Middle frontal gyrus (tissue), 1 donor: ENCODE measurements at regions not wholly inside any gene's neighbourhood (a gene's known extent, or its start where the extent isn't known, plus 50 kb on each side); places are given as distances from the start of the nearest gene placed in this dataset.
A peak's percentile ranks its signal among the peaks of the same experiment; 100 is the strongest.

ENCODE experiments used
- DNase-seq: peaks from one replicate; pipeline ENCODE4 v3.0.0-alpha.2; 2015; ENCODE audit warnings: low spot score; ENCODE audit errors: extremely low spot score

DNA sequence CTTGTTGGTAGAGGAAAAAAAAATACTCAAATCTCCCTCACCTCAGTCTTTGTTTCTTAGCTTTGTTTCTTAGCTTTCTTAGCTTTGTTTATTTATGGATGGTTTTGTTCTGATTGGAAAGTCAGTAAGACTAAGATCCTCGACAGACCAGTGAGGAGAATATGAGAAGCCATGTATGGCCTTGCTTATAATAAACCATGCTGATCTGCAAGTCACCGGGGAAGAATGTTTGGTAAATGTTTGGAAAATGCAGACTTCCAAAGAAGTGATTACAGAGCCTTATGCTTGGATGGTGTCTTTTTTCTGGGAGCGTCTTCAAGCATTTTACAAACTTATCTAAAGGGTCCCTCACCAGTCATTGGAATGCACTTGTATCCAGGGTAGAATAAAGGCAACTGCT, 90.1 kb upstream of the NOCT start:
- DNase-seq: no peak

GRCh38 chr4:138919094-138919936, 96.3 kb upstream of the NOCT start:
- DNase-seq: peak; percentile 73

DNA sequence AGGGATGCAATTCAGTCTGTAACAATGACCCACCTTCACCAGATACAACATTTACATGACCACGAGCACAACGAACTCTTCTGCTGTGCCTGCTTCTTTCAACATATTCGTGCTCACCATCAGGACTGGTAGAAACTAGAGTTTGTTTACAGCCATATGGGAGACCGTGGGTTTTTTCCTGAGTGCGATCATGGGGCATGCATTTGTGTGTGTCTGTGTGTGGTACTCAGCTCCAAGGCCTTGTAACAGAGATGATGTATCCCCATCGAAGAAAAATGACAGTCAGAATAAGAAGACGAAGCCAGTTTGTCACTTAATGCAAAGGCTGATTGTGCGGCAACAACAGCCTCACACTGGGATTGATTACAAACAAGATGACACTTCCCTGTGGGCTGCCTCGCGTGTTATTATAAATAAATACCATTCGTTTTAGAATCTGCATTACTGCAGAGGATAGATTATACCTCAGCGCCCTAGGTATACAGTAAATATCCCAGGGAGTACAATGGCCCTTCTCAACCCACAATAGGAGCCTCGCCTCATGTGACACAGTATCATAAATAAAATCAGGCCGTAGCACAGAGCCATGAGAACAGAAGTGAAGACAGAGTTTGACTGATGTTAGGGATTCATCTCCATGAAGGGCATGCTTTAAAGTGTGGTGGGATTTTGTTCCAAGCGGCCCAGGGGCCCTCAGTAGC, 97.3 kb upstream of the NOCT start:
- no peak for DNase-seq

GRCh38 chr4:138916763-138917162, 98.8 kb upstream of the NOCT start:
- DNase-seq: no peak

- no peak for DNase-seq
These were observed 99.8 kb upstream of the NOCT start for GRCh38 chr4:138915756-138916155.

- DNase-seq: no peak
These were observed 102.8 kb upstream of the NOCT start for GRCh38 chr4:138912704-138913340.

DNA sequence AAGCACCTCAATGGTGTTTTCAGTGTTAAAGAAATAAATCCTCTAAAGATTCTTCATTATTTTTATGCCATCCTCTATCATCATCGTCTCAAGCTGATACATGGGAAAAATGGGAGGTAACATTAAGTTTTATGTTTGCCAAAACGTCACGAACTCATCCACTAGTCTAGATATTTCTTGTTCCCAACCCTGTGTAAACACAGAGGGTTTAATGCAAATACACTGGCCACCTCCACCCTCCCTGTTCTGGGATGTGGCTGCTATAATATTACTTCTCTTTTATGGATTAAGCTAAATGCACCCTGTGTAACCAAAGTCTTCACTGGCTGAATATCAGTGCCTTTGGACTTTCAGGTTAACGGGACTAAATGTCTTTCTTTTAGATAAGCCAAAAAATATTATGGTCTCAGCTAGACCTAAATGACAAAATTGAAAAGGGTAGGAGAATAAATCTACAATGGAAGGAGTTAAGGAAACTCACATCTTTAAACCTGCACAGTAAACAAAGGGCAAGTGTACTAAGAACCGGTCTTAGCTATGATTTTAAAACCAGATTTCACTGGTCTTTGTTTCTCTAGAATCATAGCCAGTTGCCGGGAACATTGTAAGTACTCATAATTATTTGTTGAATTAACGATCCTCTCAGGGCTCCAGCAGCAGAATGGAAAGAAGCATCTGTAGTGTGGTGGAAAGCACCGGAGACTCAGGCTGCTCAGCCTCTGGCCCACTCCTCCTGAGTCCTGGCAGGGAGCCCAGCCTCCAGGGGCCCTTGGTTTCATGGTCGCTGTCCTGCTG, 103.5 kb upstream of the NOCT start:
- no peak for DNase-seq

DNA sequence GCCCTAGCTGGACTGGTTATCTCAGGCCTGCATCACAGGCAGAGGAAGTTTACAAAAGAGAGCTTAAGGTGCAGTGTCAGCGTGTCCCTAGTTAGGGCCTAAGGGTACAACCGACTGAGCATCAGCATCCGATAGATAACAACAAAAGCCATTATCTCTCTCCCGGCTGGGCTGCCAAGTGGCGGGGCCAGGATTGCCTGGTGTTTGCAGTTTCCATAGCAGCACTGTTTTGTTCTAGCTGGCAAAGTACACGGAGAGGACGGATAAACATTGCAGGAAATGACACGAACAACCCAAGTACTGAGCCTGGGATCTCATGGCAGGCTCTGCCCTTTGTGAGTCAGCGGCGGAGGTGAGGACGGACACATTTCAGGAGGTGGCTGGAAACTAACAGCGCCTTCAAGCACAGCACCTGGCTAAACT, 104.7 kb upstream of the NOCT start:
- DNase-seq: no peak

GRCh38 chr4:138910195-138910913, 105.2 kb upstream of the NOCT start:
- no peak for DNase-seq

DNA sequence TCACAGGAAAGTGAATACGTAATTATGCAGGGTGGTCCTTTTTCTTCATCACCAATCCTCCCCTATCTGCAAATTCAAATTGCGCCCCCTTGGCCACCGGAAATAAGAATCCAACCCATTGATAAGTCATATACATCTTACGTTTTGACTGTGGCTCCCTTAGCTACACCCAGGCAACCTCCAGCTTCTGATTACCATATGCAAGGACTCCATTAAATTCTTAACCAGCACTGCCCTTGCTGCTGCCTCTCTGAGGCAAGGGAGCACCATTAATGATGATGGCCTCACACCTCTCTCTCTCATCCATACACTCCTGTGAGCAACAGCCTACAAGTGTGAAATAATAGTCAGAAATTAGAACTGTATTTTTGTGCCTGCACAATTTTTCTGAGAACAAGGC, 106.0 kb upstream of the NOCT start:
- DNase-seq: no peak

- DNase-seq: no peak
These were observed 107.4 kb upstream of the NOCT start for GRCh38 chr4:138908134-138908533.

DNA sequence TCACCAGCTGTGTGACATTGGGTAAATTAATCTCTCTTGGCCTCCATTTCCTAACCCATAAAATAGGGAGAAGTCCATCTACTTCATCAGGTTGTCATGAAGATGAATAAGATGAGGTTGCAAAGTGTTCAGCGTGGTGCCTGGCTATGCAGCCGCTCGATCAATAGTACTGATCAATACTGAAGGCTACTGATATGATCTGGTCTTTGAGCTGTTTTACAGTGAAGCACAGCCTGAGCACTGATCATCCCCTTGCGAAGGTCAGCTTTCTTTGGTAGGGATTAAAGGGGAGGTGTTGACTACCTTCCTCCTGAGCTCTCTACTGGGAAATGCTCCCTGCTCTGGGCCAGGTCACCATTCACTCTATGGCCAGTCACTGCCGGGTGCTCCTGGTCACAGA, 108.4 kb upstream of the NOCT start:
- DNase-seq: no peak

DNA sequence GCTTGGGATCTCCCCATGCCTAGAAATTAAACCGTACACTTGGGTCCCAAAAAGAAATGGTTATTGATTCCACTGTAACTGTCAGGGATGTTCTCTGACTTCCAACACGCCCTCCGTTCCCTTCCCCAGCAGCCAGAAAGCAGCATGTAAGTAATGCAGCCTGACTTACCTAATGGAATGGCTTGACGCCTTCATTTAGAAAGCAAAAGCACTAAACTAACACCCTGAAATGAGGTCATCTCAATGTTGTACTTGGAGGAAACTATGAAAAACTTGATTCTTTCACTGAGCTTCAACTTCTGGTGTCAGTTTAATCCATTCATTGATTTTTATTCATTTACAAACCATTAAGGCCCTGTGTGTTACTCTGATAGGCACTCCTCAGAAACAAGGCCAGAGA, 110.8 kb upstream of the NOCT start:
- no peak for DNase-seq

GRCh38 chr4:138903185-138903584, 112.4 kb upstream of the NOCT start:
- no peak for DNase-seq

DNA sequence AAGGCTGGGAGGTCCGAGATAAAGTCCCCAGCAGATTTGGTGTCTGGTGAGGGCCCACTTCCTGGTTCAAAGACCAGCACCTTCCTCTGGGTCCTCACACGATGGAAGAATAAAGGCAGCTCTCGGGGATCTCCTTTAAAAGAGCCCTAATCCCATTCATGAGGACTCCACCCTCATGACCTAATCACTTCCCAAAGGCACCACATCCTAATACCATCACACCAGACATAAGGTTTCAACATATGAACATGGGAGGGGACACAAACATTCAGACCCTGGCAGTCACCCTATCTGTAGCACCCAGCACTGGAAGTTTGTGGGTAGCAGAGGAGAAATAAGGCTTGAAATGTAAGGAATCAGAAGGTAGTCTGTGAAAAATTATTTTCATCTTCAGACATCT, 112.9 kb upstream of the NOCT start:
- no peak for DNase-seq

- no peak for DNase-seq
These were observed 114.4 kb upstream of the NOCT start for GRCh38 chr4:138901177-138901576.

GRCh38 chr4:138899999-138900398, 115.6 kb upstream of the NOCT start:
- DNase-seq: no peak

GRCh38 chr4:138898282-138898681, 117.3 kb upstream of the NOCT start:
- DNase-seq: no peak

DNA sequence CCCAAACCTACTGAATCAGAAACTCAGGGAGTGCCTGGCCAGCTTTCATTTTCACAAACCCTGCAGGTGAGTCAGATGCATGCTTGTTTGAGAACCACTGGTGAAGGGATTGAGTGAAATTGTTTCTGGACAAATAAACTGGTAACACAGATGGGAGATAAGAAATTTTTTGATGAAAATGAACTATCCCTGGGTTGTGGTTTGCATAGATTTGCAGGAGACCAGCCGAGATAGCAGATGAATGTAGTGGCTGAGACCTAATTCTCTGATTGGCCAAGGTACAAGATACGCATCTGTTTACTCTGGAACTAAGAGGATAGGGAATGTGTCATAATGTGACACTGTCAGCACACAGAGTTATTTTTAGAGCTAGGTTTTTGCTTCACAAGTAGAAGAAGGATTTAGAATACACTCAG, 117.8 kb upstream of the NOCT start:
- no peak for DNase-seq

GRCh38 chr4:138894709-138895108, 120.9 kb upstream of the NOCT start:
- no peak for DNase-seq

DNA sequence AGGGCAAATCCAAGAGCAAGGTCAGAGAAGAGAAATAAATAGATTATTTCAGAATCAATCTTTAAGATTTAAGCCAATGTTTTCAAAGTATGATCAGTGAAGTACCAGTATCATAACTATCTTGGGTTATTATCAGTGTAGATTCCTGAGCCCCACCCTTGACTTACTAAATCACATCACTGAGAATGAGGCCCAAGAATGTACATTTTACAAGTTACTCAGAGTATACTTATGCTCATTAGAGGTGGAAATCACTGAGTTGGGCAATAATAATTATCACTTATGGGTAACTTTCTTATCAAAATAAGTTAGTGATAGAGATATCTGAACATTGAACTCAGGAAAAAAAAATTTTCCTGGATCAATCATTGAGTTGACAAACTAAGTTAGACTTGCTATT, 121.6 kb upstream of the NOCT start:
- DNase-seq: no peak
